GM13977 (cell line): ENCODE measurements at regions not wholly inside any gene's neighbourhood (a gene's known extent, or its start where the extent isn't known, plus 50 kb on each side); places are given as distances from the start of the nearest gene placed in this dataset.
A peak's percentile ranks its signal among the peaks of the same experiment; 100 is the strongest.
"Not testable (repeated sequence)": the region's sequence is repeated elsewhere in the genome, so short reads cannot be mapped to it uniquely, and the experiment has no call there.

Source experiments
- DNase-seq: peaks from one replicate; pipeline ENCODE4 v3.0.0; 2012; ENCODE audit warnings: low spot score
- in situ Hi-C: fragments of 300-500 bp; cut with MboI; formaldehyde crosslinking; loops from one replicate; pipeline ENCODE4 v1.12.0; 2022; ENCODE audit warnings: low sequenced_read_pairs, low pct_unique_long_range_greater_than_20kb, mixed read lengths, inconsistent platforms; ENCODE audit not compliant: unreplicated experiment
- TF ChIP-seq, protein P1 (sequence below): IDR thresholded peaks from 2 replicates; pipeline ENCODE4 v1.5.1; 2012; ENCODE audit warnings: mild to moderate bottlenecking, control low read depth; ENCODE audit not compliant: insufficient read depth; ENCODE audit errors: extremely low read depth, missing control alignments

DNA sequence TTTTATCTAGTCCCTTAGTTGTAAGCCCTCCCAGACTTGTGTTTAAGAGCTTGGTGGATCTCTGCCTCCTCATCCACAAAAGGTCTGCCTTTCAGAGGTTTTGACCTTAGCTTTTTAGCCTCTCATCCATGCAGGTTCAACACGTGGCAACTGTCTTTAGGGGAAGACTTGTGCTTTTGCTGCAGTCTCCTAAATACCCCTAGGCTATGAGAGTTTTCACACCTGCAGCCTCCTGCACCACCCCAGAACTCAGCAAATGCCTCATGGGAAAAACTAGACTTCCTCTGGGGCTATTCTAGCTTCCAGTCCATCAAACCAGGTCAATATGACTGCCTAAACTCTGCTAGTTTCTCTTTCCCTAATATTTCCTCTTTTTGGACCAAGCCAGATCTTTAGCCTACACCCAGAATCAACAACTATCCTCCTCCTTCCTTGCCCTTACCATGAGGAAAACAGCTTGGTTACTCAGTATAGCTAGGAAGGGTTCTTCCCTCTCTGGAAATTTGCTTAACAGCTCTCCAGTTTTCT lies 132.3 kb upstream of the RIOK3 start:
- DNase-seq: no peak
- in situ Hi-C loops: no loop called here
- TF ChIP-seq, protein P1, sequence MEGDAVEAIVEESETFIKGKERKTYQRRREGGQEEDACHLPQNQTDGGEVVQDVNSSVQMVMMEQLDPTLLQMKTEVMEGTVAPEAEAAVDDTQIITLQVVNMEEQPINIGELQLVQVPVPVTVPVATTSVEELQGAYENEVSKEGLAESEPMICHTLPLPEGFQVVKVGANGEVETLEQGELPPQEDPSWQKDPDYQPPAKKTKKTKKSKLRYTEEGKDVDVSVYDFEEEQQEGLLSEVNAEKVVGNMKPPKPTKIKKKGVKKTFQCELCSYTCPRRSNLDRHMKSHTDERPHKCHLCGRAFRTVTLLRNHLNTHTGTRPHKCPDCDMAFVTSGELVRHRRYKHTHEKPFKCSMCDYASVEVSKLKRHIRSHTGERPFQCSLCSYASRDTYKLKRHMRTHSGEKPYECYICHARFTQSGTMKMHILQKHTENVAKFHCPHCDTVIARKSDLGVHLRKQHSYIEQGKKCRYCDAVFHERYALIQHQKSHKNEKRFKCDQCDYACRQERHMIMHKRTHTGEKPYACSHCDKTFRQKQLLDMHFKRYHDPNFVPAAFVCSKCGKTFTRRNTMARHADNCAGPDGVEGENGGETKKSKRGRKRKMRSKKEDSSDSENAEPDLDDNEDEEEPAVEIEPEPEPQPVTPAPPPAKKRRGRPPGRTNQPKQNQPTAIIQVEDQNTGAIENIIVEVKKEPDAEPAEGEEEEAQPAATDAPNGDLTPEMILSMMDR: no peak

DNA sequence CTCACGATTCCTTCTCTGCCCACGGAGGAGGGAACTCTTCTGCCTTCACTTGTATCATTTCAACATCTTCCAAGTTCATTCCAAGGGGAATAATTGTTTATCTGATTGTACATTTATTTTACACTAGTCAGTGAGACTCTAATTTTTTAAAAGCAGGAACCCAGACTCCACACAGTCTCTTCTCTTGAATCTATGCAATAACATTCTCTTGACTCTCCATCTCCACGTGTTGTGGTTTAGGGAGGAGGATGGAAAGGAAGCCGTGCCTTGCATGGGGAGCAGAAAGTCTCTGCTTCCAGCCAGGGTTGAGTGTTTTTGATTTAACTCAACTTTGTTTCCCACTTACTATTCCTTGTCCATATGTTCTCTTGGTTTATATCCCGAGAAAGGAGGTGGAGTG lies 131.1 kb upstream of the RIOK3 start:
- TF ChIP-seq, protein P1: no peak
- in situ Hi-C loops: no loop called here
- DNase-seq: no peak

DNA sequence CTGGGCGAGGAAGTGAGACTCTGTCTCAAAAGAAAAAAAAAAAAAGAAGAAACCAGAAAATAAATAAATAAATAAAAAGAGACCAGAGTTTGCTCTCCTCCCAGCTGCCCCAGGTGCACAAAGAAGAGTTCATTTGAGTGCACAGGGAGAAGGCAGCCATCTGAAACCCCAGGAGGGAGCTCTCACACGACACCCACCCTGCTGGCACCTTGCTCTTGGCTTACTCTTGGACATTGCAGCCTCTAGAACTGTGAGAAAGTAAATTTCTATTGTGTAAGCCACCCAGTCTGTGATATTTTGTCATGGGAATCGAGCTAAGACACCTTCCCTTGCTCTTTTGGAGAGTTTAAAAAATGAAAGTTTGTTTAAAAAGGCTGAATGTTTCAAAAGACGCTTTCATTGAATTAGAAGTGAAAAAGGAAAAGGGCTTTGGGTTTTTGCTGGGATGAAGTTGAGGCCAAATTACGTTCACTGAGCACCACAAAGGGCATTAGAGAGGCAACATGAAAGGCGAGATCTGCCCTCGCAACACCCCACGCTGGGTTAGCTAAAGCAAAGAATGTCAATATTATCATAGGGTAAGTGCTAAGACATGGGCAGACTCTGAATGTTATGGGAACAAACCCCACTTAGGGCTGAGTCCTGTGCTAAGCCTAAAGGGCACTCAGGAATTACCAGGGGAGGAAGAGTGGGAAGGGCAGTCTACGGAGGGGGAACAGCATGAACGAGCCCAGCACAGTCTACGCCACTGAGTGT lies 128.9 kb upstream of the RIOK3 start:
- DNase-seq: no peak
- in situ Hi-C loops: no loop called here
- TF ChIP-seq, protein P1: no peak

DNA sequence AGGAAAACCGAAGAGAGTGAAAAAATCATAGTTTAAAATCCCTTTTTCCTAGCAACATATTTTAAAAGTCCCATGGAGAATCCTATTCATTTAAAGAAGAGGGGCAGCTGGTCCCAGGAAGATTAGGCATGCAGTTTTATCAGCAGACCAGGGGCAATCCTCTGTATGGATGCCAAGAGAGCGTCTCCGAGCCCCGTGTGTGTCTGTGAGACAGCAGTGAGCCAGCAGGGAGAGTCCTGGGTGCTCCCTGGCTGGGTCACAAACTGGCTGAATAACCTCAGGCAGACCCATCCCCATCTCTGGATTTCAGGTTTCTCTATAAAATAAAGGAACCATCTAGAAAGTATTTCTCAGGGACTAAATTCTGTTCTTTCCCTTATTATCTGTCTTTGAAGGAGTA lies 128.2 kb upstream of the RIOK3 start:
- in situ Hi-C loops: no loop called here
- TF ChIP-seq, protein P1: no peak
- DNase-seq: no peak

DNA sequence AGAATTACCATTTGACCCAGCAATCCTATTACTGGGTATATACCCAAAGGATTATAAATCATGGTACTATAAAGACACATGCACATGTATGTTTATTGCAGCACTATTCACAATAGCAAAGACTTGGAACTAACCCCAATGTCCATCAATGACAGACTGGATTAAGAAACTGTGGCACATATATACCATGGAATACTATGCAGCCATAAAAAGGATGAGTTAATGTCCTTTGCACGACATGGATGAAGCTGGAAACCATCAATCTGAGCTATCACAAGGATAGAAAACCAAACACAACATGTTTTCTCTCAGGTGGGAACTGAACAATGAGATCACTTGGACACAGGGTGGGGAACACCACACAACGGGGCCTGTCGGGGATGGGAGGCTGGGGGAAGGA lies 123.4 kb upstream of the RIOK3 start:
- in situ Hi-C loops, DNase-seq: not testable (repeated sequence)

DNA sequence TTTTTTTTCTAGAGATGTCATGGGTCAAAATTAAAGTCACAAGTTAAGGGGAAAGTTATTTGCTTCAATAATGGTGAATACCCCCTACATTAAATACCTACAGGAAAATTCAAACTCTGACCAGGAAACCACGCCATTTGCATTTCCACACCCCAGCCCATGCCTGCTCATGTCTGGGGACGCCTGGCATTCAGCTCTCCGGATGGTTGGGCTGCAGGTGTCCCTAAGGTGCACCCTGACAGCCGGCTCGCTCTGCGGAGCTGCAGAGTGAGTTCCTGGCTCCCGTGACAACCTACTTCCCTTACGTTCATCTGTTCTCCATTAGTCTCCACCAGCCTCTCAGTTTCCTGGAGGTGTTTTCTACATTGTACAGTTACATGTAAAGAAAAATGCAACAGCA lies 122.7 kb upstream of the RIOK3 start:
- in situ Hi-C loops: no loop called here
- DNase-seq: peak; percentile 17
- TF ChIP-seq, protein P1: no peak

DNA sequence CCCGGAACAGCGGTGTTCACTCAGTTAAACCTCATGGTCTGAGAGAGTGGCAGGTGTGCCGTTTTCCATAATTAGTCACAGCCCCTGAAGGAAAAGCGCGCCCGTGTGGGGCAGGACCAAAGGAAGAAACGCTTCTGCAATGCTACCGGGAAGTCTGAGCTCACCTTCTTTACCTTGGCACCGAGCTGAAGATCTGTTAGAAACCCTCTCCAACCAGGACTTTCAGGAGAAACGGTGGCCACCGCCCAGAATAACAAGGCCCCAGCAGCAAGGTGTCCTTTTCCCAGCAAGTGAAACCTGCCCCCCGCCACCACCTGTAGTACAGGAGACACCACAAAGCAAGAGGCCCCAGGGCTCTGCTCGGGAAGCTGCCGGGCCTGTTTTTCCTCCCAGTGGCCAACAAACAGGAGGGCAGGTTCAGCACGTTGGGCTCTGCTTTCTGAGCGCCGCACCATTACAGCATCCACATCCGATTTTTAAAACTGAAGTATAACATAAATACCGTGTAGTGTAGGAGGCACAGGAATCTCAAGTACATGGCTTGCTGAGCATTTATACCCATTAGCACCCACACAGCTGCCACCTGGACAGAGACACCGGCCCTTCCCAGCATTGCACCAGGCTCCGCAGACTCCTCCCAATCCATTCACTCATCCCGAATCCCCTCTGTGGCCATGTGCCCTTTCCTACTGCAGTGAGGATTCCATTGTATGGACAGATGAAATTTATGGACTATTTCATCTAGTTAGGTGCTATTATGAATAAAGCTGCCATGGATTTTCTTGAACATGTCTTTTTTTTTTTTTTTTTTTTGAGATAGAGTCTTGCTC lies 121.8 kb upstream of the RIOK3 start:
- DNase-seq: no peak
- in situ Hi-C loops: no loop called here
- TF ChIP-seq, protein P1: no peak
